MM.1S (cell line): ENCODE measurements at regions not wholly inside any gene's neighbourhood (a gene's known extent, or its start where the extent isn't known, plus 50 kb on each side); places are given as distances from the start of the nearest gene placed in this dataset.

ENCODE experiments used
- CTCF ChIP-seq: fragments of 300-600 bp; sonication (generic); IDR thresholded peaks from 2 replicates; pipeline ENCODE4 v1.5.1; 2016; ENCODE audit warnings: antibody characterized with exemption, low read length, mixed read lengths
- EZH2 ChIP-seq: fragments of 300-600 bp; sonication (generic); optimal IDR thresholded peaks from 2 replicates; pipeline ENCODE3; 2017; ENCODE audit warnings: low read depth, mild to moderate bottlenecking, antibody characterized with exemption, low read length, mixed read lengths

- TF ChIP-seq CTCF (no peak), EZH2 (no peak)
Observed at GRCh38 chr7:155154586-155154985, 84.5 kb downstream of the HTR5A start.
